Endothelial cell of umbilical vein (primary cell): ENCODE measurements at regions not wholly inside any gene's neighbourhood (a gene's known extent, or its start where the extent isn't known, plus 50 kb on each side); places are given as distances from the start of the nearest gene placed in this dataset.

Experiments used
- BruUV-seq: library from RNA; stranded (reverse); fragments of 400-500 nt; replicated peaks from 2 replicates; lab custom pipeline; 2021; lab: Mats Ljungman, UMichigan
- CTCF ChIA-PET: fragments of 300-600, 350-600 bp; sonication (Branson Sonifier 250); formaldehyde crosslinking; loops from one replicate; lab custom pipeline; 2021; ENCODE audit warnings: antibody characterized with exemption, inconsistent platforms; lab: Charles Lee
- POLR2A ChIA-PET: fragments of 300-600, 350-600 bp; sonication (Branson Sonifier 250); formaldehyde crosslinking; loops from one replicate; lab custom pipeline; 2021; ENCODE audit warnings: antibody characterized with exemption, inconsistent platforms; lab: Charles Lee
- DNase-seq: peaks from one replicate; pipeline ENCODE4 v3.0.0-alpha.2; 2011; ENCODE audit warnings: low read depth, low spot score
- FAIRE-seq: peaks from 2 replicates; lab custom pipeline; 2011; peaks lifted over from hg19 to GRCh38; lab: Jason Lieb, UNC
- H2AFZ ChIP-seq: 2 replicates; pipeline ENCODE4 v1.6.0; 2012; ENCODE audit warnings: low read depth, low read length, control low read depth, inconsistent platforms
- H3K27ac ChIP-seq: 2 replicates; pipeline ENCODE4 v1.5.1; 2011; ENCODE audit warnings: low read depth, mild to moderate bottlenecking, control low read depth, low read length, moderate library complexity; ENCODE audit not compliant: insufficient read depth
- H3K27me3 ChIP-seq, 2 experiments: 2 replicates each; pipeline versions ENCODE4 v1.6.0 to v1.6.1; 2011; ENCODE audit warnings: low read length in 2 of 2, mixed read lengths in 1 of 2; ENCODE audit not compliant: control insufficient read depth in 2 of 2, insufficient read depth in 2 of 2
- H3K36me3 ChIP-seq, 2 experiments: 2 replicates in 1 of 2; 3 replicates in 1 of 2; pipeline ENCODE4 v1.5.1; 2011; ENCODE audit warnings: low read length in 2 of 2, mild to moderate bottlenecking in 1 of 2, moderate library complexity in 1 of 2; ENCODE audit not compliant: control insufficient read depth in 2 of 2, insufficient read depth in 2 of 2; ENCODE audit errors: extremely low read depth in 1 of 2
- H3K4me1 ChIP-seq: 3 replicates; pipeline ENCODE4 v1.5.1; 2011; ENCODE audit warnings: mild to moderate bottlenecking, low read length; ENCODE audit not compliant: control insufficient read depth, insufficient read depth; ENCODE audit errors: extremely low read depth
- H3K4me2 ChIP-seq: 2 replicates; pipeline ENCODE4 v1.6.1; 2011; ENCODE audit warnings: low read length, control low read depth, mixed read lengths; ENCODE audit not compliant: insufficient read depth
- H3K4me3 ChIP-seq, 3 experiments: fragments of 200-600 bp in 1 of 3; sonication (generic), shearing (Covaris generic) in 1 of 3; replicated peaks in 1 of 3; 2 replicates each; pipeline ENCODE4 v1.5.1; 2011 to 2016; ENCODE audit warnings: control low read depth in 3 of 3, low read length in 3 of 3, mild to moderate bottlenecking in 2 of 3, inconsistent platforms in 1 of 3, low read depth in 1 of 3, moderate library complexity in 1 of 3; ENCODE audit not compliant: insufficient read depth in 1 of 3
- H3K79me2 ChIP-seq: 2 replicates; pipeline ENCODE4 v1.6.0; 2012; ENCODE audit warnings: low read length, inconsistent platforms; ENCODE audit not compliant: control insufficient read depth, insufficient read depth
- H3K9ac ChIP-seq: replicated peaks from 2 replicates; pipeline ENCODE3; 2011; ENCODE audit warnings: low read length, control low read depth; ENCODE audit not compliant: insufficient read depth; ENCODE audit errors: extremely low read depth
- H3K9me1 ChIP-seq: replicated peaks from 3 replicates; pipeline ENCODE4 v1.6.0; 2011; ENCODE audit warnings: mild to moderate bottlenecking, low read length; ENCODE audit not compliant: control insufficient read depth, insufficient read depth; ENCODE audit errors: extremely low read depth
- H3K9me3 ChIP-seq: replicated peaks from 2 replicates; pipeline ENCODE4 v1.5.1; 2012; ENCODE audit warnings: low read length, inconsistent platforms; ENCODE audit not compliant: control insufficient read depth, insufficient read depth
- H4K20me1 ChIP-seq: replicated peaks from 2 replicates; pipeline ENCODE3; 2011; ENCODE audit warnings: mild to moderate bottlenecking, low read length; ENCODE audit not compliant: control insufficient read depth, insufficient read depth; ENCODE audit errors: extremely low read depth
- CTCF ChIP-seq, 2 donors: IDR thresholded peaks; 1 replicate in 1 of 2; 2 replicates in 1 of 2; pipeline ENCODE4 v1.5.1; 2011; ENCODE audit warnings: low read length in 2 of 2, mild to moderate bottlenecking in 2 of 2, moderate library complexity in 2 of 2, control low read depth in 1 of 2, inconsistent platforms in 1 of 2, low read depth in 1 of 2; ENCODE audit not compliant: insufficient read depth in 1 of 2; ENCODE audit errors: extremely low read depth in 1 of 2
- EZH2 ChIP-seq: IDR thresholded peaks from 2 replicates; pipeline ENCODE4 v1.6.1; 2012; ENCODE audit warnings: borderline replicate concordance, low read depth, mild to moderate bottlenecking, moderate library complexity, low read length, inconsistent platforms; ENCODE audit not compliant: severe bottlenecking
- FOS ChIP-seq: IDR thresholded peaks from 2 replicates; pipeline ENCODE4 v1.6.1; 2011; ENCODE audit warnings: mild to moderate bottlenecking, low read length, moderate library complexity, borderline replicate concordance; ENCODE audit not compliant: insufficient read depth
- GATA2 ChIP-seq: IDR thresholded peaks from 2 replicates; pipeline ENCODE4 v1.7.0; 2011; ENCODE audit warnings: low read depth, mild to moderate bottlenecking, moderate library complexity, mixed read lengths, low read length; ENCODE audit not compliant: insufficient read length, insufficient read depth
- JUN ChIP-seq: IDR thresholded peaks from 2 replicates; pipeline ENCODE4 v1.6.1; 2011; ENCODE audit warnings: borderline replicate concordance, low read depth; ENCODE audit not compliant: insufficient read length, insufficient read depth
- MYC ChIP-seq: IDR thresholded peaks from one replicate; pipeline ENCODE4 v1.6.1; 2011; ENCODE audit warnings: mild to moderate bottlenecking, low read depth, low read length
- POLR2A ChIP-seq: IDR thresholded peaks from 2 replicates; pipeline ENCODE4 v1.6.1; 2012; ENCODE audit warnings: low read depth, mild to moderate bottlenecking, control low read depth, low read length
- POLR2AphosphoS5 ChIP-seq: IDR thresholded peaks from 2 replicates; pipeline ENCODE4 v1.6.1; 2012; ENCODE audit warnings: low read depth, mild to moderate bottlenecking, control low read depth, low read length, moderate library complexity; ENCODE audit not compliant: insufficient read depth
- dilution Hi-C: fragments of 300-500 bp; cut with MboI; formaldehyde crosslinking; loops from one replicate; pipeline ENCODE4 v1.15.0; 2019; ENCODE audit warnings: low sequenced_read_pairs; ENCODE audit not compliant: extremely low pct_ligation_motif_present
- intact Hi-C: fragments of 100-400 bp; cut with micrococcal nuclease; formaldehyde crosslinking; loops from one replicate; pipeline ENCODE4 v1.10.0; 2022
- TF ChIP-seq, protein P1 (sequence below): IDR thresholded peaks from 2 replicates; pipeline ENCODE4 v1.6.1; 2011; ENCODE audit not compliant: insufficient read depth, insufficient read length

GRCh38 chr10:65602182-65602865 lies 1323.5 kb upstream of the LRRTM3 start:
- BruUV-seq, result no TSS peak
- no peaks in the 10 kb centered on the region for H3K4me1 ChIP-seq

More at GRCh38 chr10:65602182-65602865, 1323.5 kb upstream of the LRRTM3 start:
- no peak for FAIRE-seq
- no peaks in the 10 kb centered on the region for H3K79me2 ChIP-seq
- H3K27ac ChIP-seq, result no peak overlapping the region
- ChIA-PET POLR2A (no interaction called here), CTCF (no interaction called here)
- TF ChIP-seq POLR2A, result no peak
- no peak for TF ChIP-seq EZH2
- TF ChIP-seq FOS, result no peak
- no peak for TF ChIP-seq GATA2
- TF ChIP-seq, protein P1, sequence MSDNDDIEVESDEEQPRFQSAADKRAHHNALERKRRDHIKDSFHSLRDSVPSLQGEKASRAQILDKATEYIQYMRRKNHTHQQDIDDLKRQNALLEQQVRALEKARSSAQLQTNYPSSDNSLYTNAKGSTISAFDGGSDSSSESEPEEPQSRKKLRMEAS, result no peak
- no peak for TF ChIP-seq CTCF (IDR thresholded peaks at IDR 0.05; ENCODE audit: extremely low read depth in 1 of 2, insufficient read depth in 1 of 2, low read depth in 1 of 2, low read length in 2 of 2)
- TF ChIP-seq JUN, result no peak
- TF ChIP-seq POLR2AphosphoS5, result no peak
- no peak for TF ChIP-seq MYC
- no peaks in the 10 kb centered on the region for H3K27me3 ChIP-seq
- H3K9ac ChIP-seq, result no peak overlapping the region
- dilution Hi-C loops (no loop called here), intact Hi-C loops (no loop called here)
- H2AFZ ChIP-seq, result no peak overlapping the region
- no peak overlapping the region for H3K4me3 ChIP-seq
- H3K9me1 ChIP-seq, result no peaks in the 10 kb centered on the region
- no peak for DNase-seq
- no peaks in the 10 kb centered on the region for H3K9me3 ChIP-seq
- H3K4me2 ChIP-seq, result no peak overlapping the region
- no peaks in the 10 kb centered on the region for H4K20me1 ChIP-seq
- H3K36me3 ChIP-seq, result no peaks in the 10 kb centered on the region
